ENCODE measurements at regions not wholly inside any gene's neighbourhood (a gene's known extent, or its start where the extent isn't known, plus 50 kb on each side); places are given as distances from the start of the nearest gene placed in this dataset.
"Not testable (repeated sequence)": the region's sequence is repeated elsewhere in the genome, so short reads cannot be mapped to it uniquely, and the experiment has no call there.

GRCh38 chr1:181936768-181937581, 124.5 kb downstream of the ZNF648 start:
- Histone ChIP-seq H3K4me1 (ENCODE audit: control insufficient read depth, insufficient read depth, low read length) (no peaks in the 10 kb centered on the region), H3K4me3 (ENCODE audit: low read depth, low read length) (peak overlapping the region; percentile 12), H3K9me3 (ENCODE audit: control insufficient read depth, insufficient read depth, low read length) (no peaks in the 10 kb centered on the region), H3K9ac (ENCODE audit: low read depth, low read length) (no peak overlapping the region), H3K27me3 (ENCODE audit: control insufficient read depth, insufficient read depth, low read length) (no peaks in the 10 kb centered on the region), H3K36me3 (ENCODE audit: control insufficient read depth, insufficient read depth, low read length) (no peaks in the 10 kb centered on the region)

GRCh38 chr1:181936269-181936668, 125.2 kb downstream of the ZNF648 start:
- Histone ChIP-seq H3K36me3 (ENCODE audit: control insufficient read depth, insufficient read depth, low read length) (no peaks in the 10 kb centered on the region), H3K4me3 (ENCODE audit: low read depth, low read length) (no peak overlapping the region), H3K9me3 (ENCODE audit: control insufficient read depth, insufficient read depth, low read length) (no peaks in the 10 kb centered on the region), H3K9ac (ENCODE audit: low read depth, low read length) (no peak overlapping the region), H3K4me1 (ENCODE audit: control insufficient read depth, insufficient read depth, low read length) (no peaks in the 10 kb centered on the region), H3K27me3 (ENCODE audit: control insufficient read depth, insufficient read depth, low read length) (no peaks in the 10 kb centered on the region)

GRCh38 chr1:181931873-181932272, 129.6 kb downstream of the ZNF648 start:
- no peaks in the 10 kb centered on the region for H3K9me3 ChIP-seq (ENCODE audit: control insufficient read depth, insufficient read depth, low read length)
- no peak overlapping the region for H3K4me3 ChIP-seq (ENCODE audit: low read depth, low read length)
- no peaks in the 10 kb centered on the region for H3K27me3 ChIP-seq (ENCODE audit: control insufficient read depth, insufficient read depth, low read length)
- no peaks in the 10 kb centered on the region for H3K36me3 ChIP-seq (ENCODE audit: control insufficient read depth, insufficient read depth, low read length)
- no peaks in the 10 kb centered on the region for H3K4me1 ChIP-seq (ENCODE audit: control insufficient read depth, insufficient read depth, low read length)
- no peak overlapping the region for H3K9ac ChIP-seq (ENCODE audit: low read depth, low read length)

DNA sequence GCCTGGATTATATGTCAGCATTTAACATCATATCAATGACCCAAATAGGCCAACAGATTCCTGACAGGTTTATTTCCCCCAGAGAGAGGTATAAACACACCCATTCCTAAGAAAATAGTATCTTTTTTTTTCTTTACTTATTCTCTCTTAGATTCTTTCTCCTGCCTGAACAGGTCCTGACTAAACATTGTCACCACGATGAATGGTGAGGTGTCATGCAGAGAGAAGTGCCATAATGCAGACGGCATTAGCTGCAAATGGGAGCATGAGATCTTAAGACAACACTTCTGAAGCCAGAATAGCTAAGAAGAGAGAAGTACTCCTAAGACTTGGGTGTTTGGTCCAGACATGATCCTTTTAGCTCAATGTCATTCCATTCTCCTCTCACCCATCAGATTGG, 131.3 kb downstream of the ZNF648 start:
- H3K9ac ChIP-seq (ENCODE audit: low read depth, low read length): no peak overlapping the region
- H3K4me1 ChIP-seq (ENCODE audit: control insufficient read depth, insufficient read depth, low read length): no peaks in the 10 kb centered on the region
- H3K4me3 ChIP-seq (ENCODE audit: low read depth, low read length): no peak overlapping the region
- no peaks in the 10 kb centered on the region for H3K9me3 ChIP-seq (ENCODE audit: control insufficient read depth, insufficient read depth, low read length)
- no peaks in the 10 kb centered on the region for H3K27me3 ChIP-seq (ENCODE audit: control insufficient read depth, insufficient read depth, low read length)
- H3K36me3 ChIP-seq (ENCODE audit: control insufficient read depth, insufficient read depth, low read length): no peaks in the 10 kb centered on the region

GRCh38 chr1:181926697-181927096, 134.8 kb downstream of the ZNF648 start:
- H3K36me3 ChIP-seq (ENCODE audit: control insufficient read depth, insufficient read depth, low read length): no peaks in the 10 kb centered on the region

DNA sequence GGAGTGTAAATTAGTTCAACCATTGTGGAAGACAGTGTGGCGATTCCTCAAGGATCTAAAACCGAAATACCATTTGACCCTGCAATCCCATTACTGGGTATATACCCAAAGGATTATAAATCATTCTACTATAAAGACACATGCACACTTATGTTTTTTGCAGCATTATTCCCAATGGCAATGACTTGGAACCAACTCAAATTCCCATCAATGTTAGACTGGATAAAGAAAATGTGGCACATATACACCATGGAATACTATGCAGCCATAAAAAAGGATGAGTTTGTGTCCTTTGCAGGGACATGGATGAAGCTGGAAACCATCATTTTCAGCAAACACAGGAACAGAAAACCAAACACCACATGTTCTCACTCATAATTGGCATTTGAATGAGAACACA, 137.5 kb downstream of the ZNF648 start:
- H3K36me3 ChIP-seq (ENCODE audit: control insufficient read depth, insufficient read depth, low read length); H3K9ac ChIP-seq (ENCODE audit: low read depth, low read length); H3K27me3 ChIP-seq (ENCODE audit: control insufficient read depth, insufficient read depth, low read length); H3K4me3 ChIP-seq (ENCODE audit: low read depth, low read length); H3K9me3 ChIP-seq (ENCODE audit: control insufficient read depth, insufficient read depth, low read length); H3K4me1 ChIP-seq (ENCODE audit: control insufficient read depth, insufficient read depth, low read length): not testable (repeated sequence)

More at GRCh38 chr1:181926697-181927096, 134.8 kb downstream of the ZNF648 start:
- Histone ChIP-seq H3K27me3 (ENCODE audit: control insufficient read depth, insufficient read depth, low read length) (no peaks in the 10 kb centered on the region), H3K9me3 (ENCODE audit: control insufficient read depth, insufficient read depth, low read length) (no peaks in the 10 kb centered on the region), H3K4me1 (ENCODE audit: control insufficient read depth, insufficient read depth, low read length) (no peaks in the 10 kb centered on the region), H3K9ac (ENCODE audit: low read depth, low read length) (no peak overlapping the region), H3K4me3 (ENCODE audit: low read depth, low read length) (no peak overlapping the region)

GRCh38 chr1:181919542-181919941, 142.0 kb downstream of the ZNF648 start:
- Histone ChIP-seq H3K4me1 (ENCODE audit: control insufficient read depth, insufficient read depth, low read length) (peaks cover 4% of the 10 kb centered on the region), H3K9ac (ENCODE audit: low read depth, low read length) (no peak overlapping the region), H3K9me3 (ENCODE audit: control insufficient read depth, insufficient read depth, low read length) (no peaks in the 10 kb centered on the region), H3K4me3 (ENCODE audit: low read depth, low read length) (no peak overlapping the region), H3K27me3 (ENCODE audit: control insufficient read depth, insufficient read depth, low read length) (no peaks in the 10 kb centered on the region), H3K36me3 (ENCODE audit: control insufficient read depth, insufficient read depth, low read length) (no peaks in the 10 kb centered on the region)

DNA sequence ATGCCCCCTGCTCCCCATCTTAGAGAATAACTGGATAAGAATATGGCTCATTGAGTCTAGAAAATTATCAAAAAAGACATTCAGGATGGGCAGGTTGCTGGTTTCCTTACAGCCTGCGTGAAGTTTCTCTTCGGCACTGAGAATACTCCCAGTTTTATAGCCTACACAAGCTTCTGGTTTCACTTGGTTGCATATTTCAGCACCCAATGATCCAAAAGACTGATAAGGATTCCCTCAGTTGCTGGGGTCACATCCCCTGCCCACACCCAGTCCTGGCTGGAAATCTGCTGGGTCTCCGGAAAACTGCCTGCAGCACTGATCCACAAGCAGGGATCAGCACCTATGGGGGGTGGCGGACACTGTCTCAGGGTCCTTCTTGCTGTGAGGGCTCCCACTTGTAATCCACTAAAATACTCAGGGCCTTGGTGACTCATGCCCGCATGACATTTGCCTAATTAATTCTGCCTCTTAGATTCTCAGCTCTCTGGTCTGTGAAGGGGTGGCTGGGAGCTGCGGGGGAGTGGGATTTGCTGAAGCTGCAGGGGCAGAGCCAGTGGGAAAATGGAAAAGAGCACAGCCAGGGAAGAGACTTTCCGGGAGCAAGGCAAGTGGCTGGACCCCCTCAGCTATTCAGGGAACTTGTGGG, 142.5 kb downstream of the ZNF648 start:
- Histone ChIP-seq H3K4me1 (ENCODE audit: control insufficient read depth, insufficient read depth, low read length) (peaks cover 4% of the 10 kb centered on the region), H3K9ac (ENCODE audit: low read depth, low read length) (no peak overlapping the region), H3K27me3 (ENCODE audit: control insufficient read depth, insufficient read depth, low read length) (no peaks in the 10 kb centered on the region), H3K4me3 (ENCODE audit: low read depth, low read length) (no peak overlapping the region), H3K9me3 (ENCODE audit: control insufficient read depth, insufficient read depth, low read length) (no peaks in the 10 kb centered on the region), H3K36me3 (ENCODE audit: control insufficient read depth, insufficient read depth, low read length) (no peaks in the 10 kb centered on the region)

- H3K4me3 ChIP-seq (ENCODE audit: low read depth, low read length): no peak overlapping the region
- no peaks in the 10 kb centered on the region for H3K27me3 ChIP-seq (ENCODE audit: control insufficient read depth, insufficient read depth, low read length)
- H3K36me3 ChIP-seq (ENCODE audit: control insufficient read depth, insufficient read depth, low read length): no peaks in the 10 kb centered on the region
- H3K9me3 ChIP-seq (ENCODE audit: control insufficient read depth, insufficient read depth, low read length): no peaks in the 10 kb centered on the region
- no peak overlapping the region for H3K9ac ChIP-seq (ENCODE audit: low read depth, low read length)
- H3K4me1 ChIP-seq (ENCODE audit: control insufficient read depth, insufficient read depth, low read length): no peaks in the 10 kb centered on the region
Observed at GRCh38 chr1:181911715-181912114, 149.8 kb downstream of the ZNF648 start.

DNA sequence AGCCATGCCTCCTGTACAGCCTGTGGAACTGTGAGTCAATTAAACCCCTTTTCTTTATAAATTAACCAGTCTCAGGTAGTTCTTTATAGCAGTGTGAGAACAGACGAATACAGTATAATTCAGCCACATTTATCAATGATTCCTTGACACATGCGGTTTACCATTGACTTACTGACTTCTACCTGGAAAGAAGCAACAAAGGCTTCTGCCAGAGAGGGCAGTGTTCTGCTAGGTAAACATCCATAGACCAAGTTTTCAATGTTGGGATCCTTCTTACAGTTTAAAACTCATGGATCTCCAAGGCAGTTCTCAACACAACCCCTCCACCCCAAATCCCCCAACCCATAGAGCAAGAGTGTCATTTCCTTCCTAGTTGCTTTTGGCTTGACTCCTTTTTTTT, 150.6 kb downstream of the ZNF648 start:
- Histone ChIP-seq H3K27me3 (ENCODE audit: control insufficient read depth, insufficient read depth, low read length) (no peaks in the 10 kb centered on the region), H3K9ac (ENCODE audit: low read depth, low read length) (no peak overlapping the region), H3K9me3 (ENCODE audit: control insufficient read depth, insufficient read depth, low read length) (no peaks in the 10 kb centered on the region), H3K4me1 (ENCODE audit: control insufficient read depth, insufficient read depth, low read length) (no peaks in the 10 kb centered on the region), H3K36me3 (ENCODE audit: control insufficient read depth, insufficient read depth, low read length) (no peaks in the 10 kb centered on the region), H3K4me3 (ENCODE audit: low read depth, low read length) (no peak overlapping the region)

- Histone ChIP-seq H3K27me3 (ENCODE audit: control insufficient read depth, insufficient read depth, low read length) (no peaks in the 10 kb centered on the region), H3K4me1 (ENCODE audit: control insufficient read depth, insufficient read depth, low read length) (no peaks in the 10 kb centered on the region), H3K4me3 (ENCODE audit: low read depth, low read length) (no peak overlapping the region), H3K36me3 (ENCODE audit: control insufficient read depth, insufficient read depth, low read length) (no peaks in the 10 kb centered on the region), H3K9me3 (ENCODE audit: control insufficient read depth, insufficient read depth, low read length) (no peaks in the 10 kb centered on the region), H3K9ac (ENCODE audit: low read depth, low read length) (no peak overlapping the region)
Observed at GRCh38 chr1:181909010-181909409, 152.5 kb downstream of the ZNF648 start.

DNA sequence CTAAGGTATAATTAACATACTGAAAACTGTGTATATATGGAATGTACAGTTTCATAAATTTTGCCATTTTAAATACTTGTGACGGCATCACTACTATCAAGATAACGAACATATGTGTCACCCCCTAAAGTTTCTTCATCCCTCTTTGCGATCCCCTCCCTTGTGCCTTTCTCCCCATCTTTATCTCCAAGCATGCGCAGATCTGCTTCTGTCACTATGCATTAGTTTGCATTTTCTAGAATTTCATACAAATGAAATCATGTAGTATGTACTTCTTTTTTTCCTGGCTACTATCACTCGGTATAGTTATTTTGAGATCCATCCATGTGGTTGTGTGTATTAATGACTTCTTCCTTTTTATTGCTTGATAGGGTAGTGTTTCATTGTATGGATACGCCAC, 154.9 kb downstream of the ZNF648 start:
- H3K36me3 ChIP-seq (ENCODE audit: control insufficient read depth, insufficient read depth, low read length): no peaks in the 10 kb centered on the region
- H3K9me3 ChIP-seq (ENCODE audit: control insufficient read depth, insufficient read depth, low read length): no peaks in the 10 kb centered on the region
- H3K4me3 ChIP-seq (ENCODE audit: low read depth, low read length): no peak overlapping the region
- H3K9ac ChIP-seq (ENCODE audit: low read depth, low read length): no peak overlapping the region
- H3K27me3 ChIP-seq (ENCODE audit: control insufficient read depth, insufficient read depth, low read length): no peaks in the 10 kb centered on the region
- H3K4me1 ChIP-seq (ENCODE audit: control insufficient read depth, insufficient read depth, low read length): no peaks in the 10 kb centered on the region

Data from iPS-15b (cell line).